WTC11 (cell line): ENCODE measurements at regions not wholly inside any gene's neighbourhood (a gene's known extent, or its start where the extent isn't known, plus 50 kb on each side); places are given as distances from the start of the nearest gene placed in this dataset.

Source experiments
- ATAC-seq: fragments of 200-7000 bp; cut with Tn5 transposase; 2 replicates; pipeline ENCODE4 v1.10.0; 2021; ENCODE audit warnings: mild to moderate bottlenecking, moderate library complexity
- CTCF ChIA-PET: fragments of 300-600 bp; sonication (Branson Sonifier 250); formaldehyde crosslinking; loops from one replicate; lab custom pipeline; 2021; ENCODE audit warnings: antibody characterized with exemption; lab: Charles Lee
- POLR2A ChIA-PET: fragments of 350-600 bp; sonication (Branson Sonifier 250); formaldehyde crosslinking; loops from one replicate; lab custom pipeline; 2021; ENCODE audit warnings: antibody characterized with exemption; lab: Charles Lee
- DNase-seq: peaks from one replicate; pipeline ENCODE4 v3.0.0; 2021; ENCODE audit warnings: low spot score
- H3K27ac Mint-ChIP-seq: 2 replicates; pipeline ENCODE4 v1.8.0; 2021; ENCODE audit warnings: mixed read lengths
- H3K27me3 Mint-ChIP-seq: 2 replicates; pipeline ENCODE4 v1.8.0; 2021; ENCODE audit warnings: low read depth, mild to moderate bottlenecking, moderate library complexity, mixed read lengths
- H3K36me3 Mint-ChIP-seq: 2 replicates; pipeline ENCODE4 v1.8.0; 2021; ENCODE audit warnings: mixed read lengths
- H3K4me1 Mint-ChIP-seq: 2 replicates; pipeline ENCODE4 v1.8.0; 2022; ENCODE audit warnings: mixed read lengths
- H3K4me3 Mint-ChIP-seq: 2 replicates; pipeline ENCODE4 v1.8.0; 2021; ENCODE audit warnings: mild to moderate bottlenecking, moderate library complexity, mixed read lengths
- H3K9me3 Mint-ChIP-seq: 2 replicates; pipeline ENCODE4 v1.8.0; 2021; ENCODE audit warnings: mixed read lengths
- ATF1 ChIP-seq: sonication (generic); formaldehyde crosslinking; IDR thresholded peaks from 2 replicates; pipeline ENCODE4 v1.8.1; 2023; ENCODE audit warnings: mild to moderate bottlenecking, moderate library complexity, missing genetic modification reagents
- CREM ChIP-seq: sonication (generic); formaldehyde crosslinking; IDR thresholded peaks from 2 replicates; pipeline ENCODE4 v1.8.1; 2022; ENCODE audit warnings: mild to moderate bottlenecking, missing genetic modification reagents, moderate library complexity
- E2F4 ChIP-seq: sonication (generic); formaldehyde crosslinking; IDR thresholded peaks from 2 replicates; pipeline ENCODE4 v1.8.1; 2022; ENCODE audit warnings: low read depth, mild to moderate bottlenecking, moderate library complexity, missing genetic modification reagents, borderline replicate concordance
- ELF4 ChIP-seq: sonication (generic); formaldehyde crosslinking; IDR thresholded peaks from 2 replicates; pipeline ENCODE4 v1.8.1; 2022; ENCODE audit warnings: low read depth, mild to moderate bottlenecking, moderate library complexity, missing genetic modification reagents
- ERG ChIP-seq: fragments of 250-450 bp; sonication (Bioruptor Pico); IDR thresholded peaks from 2 replicates; pipeline ENCODE4 v1.8.0; 2021; ENCODE audit warnings: mild to moderate bottlenecking
- ESRRA ChIP-seq: sonication (generic); formaldehyde crosslinking; IDR thresholded peaks from 2 replicates; pipeline ENCODE4 v1.8.1; 2022; ENCODE audit warnings: mild to moderate bottlenecking, missing genetic modification reagents, borderline replicate concordance
- FOXP1 ChIP-seq: sonication (generic); formaldehyde crosslinking; IDR thresholded peaks from 2 replicates; pipeline ENCODE4 v1.8.0; 2022; ENCODE audit warnings: missing genetic modification reagents, mild to moderate bottlenecking, moderate library complexity, borderline replicate concordance
- GTF2I ChIP-seq: fragments of 250-450 bp; sonication (Bioruptor Pico); conservative IDR thresholded peaks from 2 replicates; pipeline ENCODE4 v1.4.0; 2021; ENCODE audit warnings: mild to moderate bottlenecking
- MLX ChIP-seq: sonication (generic); formaldehyde crosslinking; IDR thresholded peaks from 2 replicates; pipeline ENCODE4 v1.8.1; 2023; ENCODE audit warnings: mild to moderate bottlenecking, missing genetic modification reagents, moderate library complexity
- NFYB ChIP-seq: sonication (generic); formaldehyde crosslinking; conservative IDR thresholded peaks from 2 replicates; pipeline ENCODE4 v1.8.0; 2022; ENCODE audit warnings: low read depth, missing genetic modification reagents
- NR2C2 ChIP-seq: sonication (generic); formaldehyde crosslinking; IDR thresholded peaks from 2 replicates; pipeline ENCODE4 v1.8.0; 2022; ENCODE audit warnings: mild to moderate bottlenecking, missing genetic modification reagents
- NR3C1 ChIP-seq: sonication (generic); formaldehyde crosslinking; conservative IDR thresholded peaks from 2 replicates; pipeline ENCODE4 v1.8.1; 2023; ENCODE audit warnings: low read depth, mild to moderate bottlenecking, missing genetic modification reagents
- SMAD4 ChIP-seq: sonication (generic); formaldehyde crosslinking; IDR thresholded peaks from 2 replicates; pipeline ENCODE4 v1.8.0; 2022; ENCODE audit warnings: mild to moderate bottlenecking, missing genetic modification reagents
- TP53 ChIP-seq: sonication (generic); formaldehyde crosslinking; IDR thresholded peaks from 2 replicates; pipeline ENCODE4 v1.8.1; 2023; ENCODE audit warnings: mild to moderate bottlenecking, missing genetic modification reagents
- USF1 ChIP-seq: sonication (generic); formaldehyde crosslinking; IDR thresholded peaks from 2 replicates; pipeline ENCODE4 v1.8.0; 2022; ENCODE audit warnings: mild to moderate bottlenecking, missing genetic modification reagents
- ZBTB43 ChIP-seq: sonication (generic); formaldehyde crosslinking; IDR thresholded peaks from 2 replicates; pipeline ENCODE4 v1.8.1; 2023; ENCODE audit warnings: mild to moderate bottlenecking, missing genetic modification reagents
- ZMAT4 ChIP-seq: fragments of 250-450 bp; sonication (Bioruptor Pico); IDR thresholded peaks from 2 replicates; pipeline ENCODE4 v1.9.0; 2021; ENCODE audit warnings: mild to moderate bottlenecking
- ZNF121 ChIP-seq: sonication (generic); formaldehyde crosslinking; IDR thresholded peaks from 2 replicates; pipeline ENCODE4 v1.8.0; 2023; ENCODE audit warnings: missing genetic modification reagents
- ZNF317 ChIP-seq: sonication (generic); formaldehyde crosslinking; IDR thresholded peaks from 2 replicates; pipeline ENCODE4 v1.8.1; 2023; ENCODE audit warnings: low read depth, mild to moderate bottlenecking, moderate library complexity, missing genetic modification reagents, borderline replicate concordance
- ZNF396 ChIP-seq: fragments of 250-450 bp; sonication (Bioruptor Pico); IDR thresholded peaks from 2 replicates; pipeline ENCODE4 v1.8.0; 2021; ENCODE audit warnings: mild to moderate bottlenecking, moderate library complexity, borderline replicate concordance
- TF ChIP-seq, protein P1 (sequence below): sonication (generic); formaldehyde crosslinking; IDR thresholded peaks from 2 replicates; pipeline ENCODE4 v1.8.1; 2022; ENCODE audit warnings: mild to moderate bottlenecking, moderate library complexity, missing genetic modification reagents
- TF ChIP-seq, protein P2 (sequence below): fragments of 250-450 bp; sonication (Bioruptor Pico); IDR thresholded peaks from 2 replicates; pipeline ENCODE4 v2.1.2; 2022; ENCODE audit warnings: mild to moderate bottlenecking, moderate library complexity
- TF ChIP-seq, protein P3 (sequence below): fragments of 250-450 bp; sonication (Bioruptor Pico); IDR thresholded peaks from 2 replicates; pipeline ENCODE4 v1.9.0; 2021; ENCODE audit warnings: moderate library complexity, mild to moderate bottlenecking, inconsistent platforms, borderline replicate concordance
- TF ChIP-seq, protein P4 (sequence below): fragments of 250-450 bp; sonication (Bioruptor Pico); IDR thresholded peaks from 2 replicates; pipeline ENCODE4 v1.9.0; 2021; ENCODE audit warnings: mild to moderate bottlenecking

GRCh38 chr3:82085356-82085755, 323.9 kb upstream of the GBE1 start (continued):
- TF ChIP-seq GTF2I (CRISPR knock-in tag) (no peak), CREM (no peak), ESRRA (CRISPR knock-in tag) (no peak), ZBTB43 (no peak), ERG (no peak), ZNF121 (CRISPR knock-in tag) (no peak), ZMAT4 (CRISPR knock-in tag) (no peak)
- TF ChIP-seq, protein P1, sequence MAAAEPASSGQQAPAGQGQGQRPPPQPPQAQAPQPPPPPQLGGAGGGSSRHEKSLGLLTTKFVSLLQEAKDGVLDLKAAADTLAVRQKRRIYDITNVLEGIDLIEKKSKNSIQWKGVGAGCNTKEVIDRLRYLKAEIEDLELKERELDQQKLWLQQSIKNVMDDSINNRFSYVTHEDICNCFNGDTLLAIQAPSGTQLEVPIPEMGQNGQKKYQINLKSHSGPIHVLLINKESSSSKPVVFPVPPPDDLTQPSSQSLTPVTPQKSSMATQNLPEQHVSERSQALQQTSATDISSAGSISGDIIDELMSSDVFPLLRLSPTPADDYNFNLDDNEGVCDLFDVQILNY (CRISPR knock-in tag) = no peak

DNA sequence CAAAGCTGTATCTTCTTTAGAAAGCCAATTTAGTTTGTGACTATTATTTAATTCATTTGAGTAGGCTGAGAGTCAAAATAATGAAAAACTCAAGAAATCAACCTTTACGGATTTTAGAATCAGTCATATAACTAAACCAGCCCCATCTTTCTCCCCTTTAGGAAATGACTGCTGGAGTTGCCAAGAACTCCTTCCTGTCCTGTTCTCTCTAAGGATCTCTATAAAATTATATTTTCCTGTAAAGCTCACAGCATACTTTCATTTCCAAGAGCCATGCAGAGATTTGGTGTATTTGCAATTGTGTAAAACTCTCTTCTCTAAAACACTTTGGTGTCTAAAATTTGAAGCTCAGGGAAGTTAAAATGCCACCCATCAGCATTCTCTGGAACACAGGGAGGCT, 323.4 kb upstream of the GBE1 start:
- no peak for DNase-seq
- ChIA-PET POLR2A (no interaction called here), CTCF (no interaction called here)
- no peak overlapping the region for H3K4me3 Mint-ChIP-seq
- H3K27me3 Mint-ChIP-seq = no peaks in the 10 kb centered on the region
- no peaks in the 10 kb centered on the region for H3K9me3 Mint-ChIP-seq
- ATAC-seq = no peak
- H3K36me3 Mint-ChIP-seq = no peaks in the 10 kb centered on the region
- no peak overlapping the region for H3K27ac Mint-ChIP-seq
- peaks cover 43% of the 10 kb centered on the region for H3K4me1 Mint-ChIP-seq
- no peak for TF ChIP-seq TP53 (CRISPR knock-in tag)
- no peak for TF ChIP-seq NR2C2 (CRISPR knock-in tag)
- TF ChIP-seq FOXP1 (CRISPR knock-in tag) = no peak
- no peak for TF ChIP-seq MLX (CRISPR knock-in tag)
- TF ChIP-seq, protein P2, sequence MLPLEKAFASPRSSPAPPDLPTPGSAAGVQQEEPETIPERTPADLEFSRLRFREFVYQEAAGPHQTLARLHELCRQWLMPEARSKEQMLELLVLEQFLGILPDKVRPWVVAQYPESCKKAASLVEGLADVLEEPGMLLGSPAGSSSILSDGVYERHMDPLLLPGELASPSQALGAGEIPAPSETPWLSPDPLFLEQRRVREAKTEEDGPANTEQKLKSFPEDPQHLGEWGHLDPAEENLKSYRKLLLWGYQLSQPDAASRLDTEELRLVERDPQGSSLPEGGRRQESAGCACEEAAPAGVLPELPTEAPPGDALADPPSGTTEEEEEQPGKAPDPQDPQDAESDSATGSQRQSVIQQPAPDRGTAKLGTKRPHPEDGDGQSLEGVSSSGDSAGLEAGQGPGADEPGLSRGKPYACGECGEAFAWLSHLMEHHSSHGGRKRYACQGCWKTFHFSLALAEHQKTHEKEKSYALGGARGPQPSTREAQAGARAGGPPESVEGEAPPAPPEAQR (CRISPR knock-in tag) = no peak
- no peak for TF ChIP-seq E2F4
- TF ChIP-seq NR3C1 = no peak
- TF ChIP-seq, protein P3, sequence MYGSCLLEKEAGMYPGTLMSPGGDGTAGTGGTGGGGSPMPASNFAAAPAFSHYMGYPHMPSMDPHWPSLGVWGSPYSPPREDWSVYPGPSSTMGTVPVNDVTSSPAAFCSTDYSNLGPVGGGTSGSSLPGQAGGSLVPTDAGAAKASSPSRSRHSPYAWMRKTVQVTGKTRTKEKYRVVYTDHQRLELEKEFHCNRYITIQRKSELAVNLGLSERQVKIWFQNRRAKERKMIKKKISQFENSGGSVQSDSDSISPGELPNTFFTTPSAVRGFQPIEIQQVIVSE (CRISPR knock-in tag) = no peak
- TF ChIP-seq NFYB (CRISPR knock-in tag) = no peak
- TF ChIP-seq ZNF396 (CRISPR knock-in tag) = no peak
- no peak for TF ChIP-seq ZNF317
- TF ChIP-seq, protein P4, sequence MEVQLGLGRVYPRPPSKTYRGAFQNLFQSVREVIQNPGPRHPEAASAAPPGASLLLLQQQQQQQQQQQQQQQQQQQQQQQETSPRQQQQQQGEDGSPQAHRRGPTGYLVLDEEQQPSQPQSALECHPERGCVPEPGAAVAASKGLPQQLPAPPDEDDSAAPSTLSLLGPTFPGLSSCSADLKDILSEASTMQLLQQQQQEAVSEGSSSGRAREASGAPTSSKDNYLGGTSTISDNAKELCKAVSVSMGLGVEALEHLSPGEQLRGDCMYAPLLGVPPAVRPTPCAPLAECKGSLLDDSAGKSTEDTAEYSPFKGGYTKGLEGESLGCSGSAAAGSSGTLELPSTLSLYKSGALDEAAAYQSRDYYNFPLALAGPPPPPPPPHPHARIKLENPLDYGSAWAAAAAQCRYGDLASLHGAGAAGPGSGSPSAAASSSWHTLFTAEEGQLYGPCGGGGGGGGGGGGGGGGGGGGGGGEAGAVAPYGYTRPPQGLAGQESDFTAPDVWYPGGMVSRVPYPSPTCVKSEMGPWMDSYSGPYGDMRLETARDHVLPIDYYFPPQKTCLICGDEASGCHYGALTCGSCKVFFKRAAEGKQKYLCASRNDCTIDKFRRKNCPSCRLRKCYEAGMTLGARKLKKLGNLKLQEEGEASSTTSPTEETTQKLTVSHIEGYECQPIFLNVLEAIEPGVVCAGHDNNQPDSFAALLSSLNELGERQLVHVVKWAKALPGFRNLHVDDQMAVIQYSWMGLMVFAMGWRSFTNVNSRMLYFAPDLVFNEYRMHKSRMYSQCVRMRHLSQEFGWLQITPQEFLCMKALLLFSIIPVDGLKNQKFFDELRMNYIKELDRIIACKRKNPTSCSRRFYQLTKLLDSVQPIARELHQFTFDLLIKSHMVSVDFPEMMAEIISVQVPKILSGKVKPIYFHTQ = no peak
- TF ChIP-seq ELF4 (CRISPR knock-in tag) = no peak
- no peak for TF ChIP-seq SMAD4 (CRISPR knock-in tag)
- TF ChIP-seq USF1 (CRISPR knock-in tag) = no peak
- no peak for TF ChIP-seq ATF1
